ENCODE measurements at regions not wholly inside any gene's neighbourhood (a gene's known extent, or its start where the extent isn't known, plus 50 kb on each side); places are given as distances from the start of the nearest gene placed in this dataset.

DNA sequence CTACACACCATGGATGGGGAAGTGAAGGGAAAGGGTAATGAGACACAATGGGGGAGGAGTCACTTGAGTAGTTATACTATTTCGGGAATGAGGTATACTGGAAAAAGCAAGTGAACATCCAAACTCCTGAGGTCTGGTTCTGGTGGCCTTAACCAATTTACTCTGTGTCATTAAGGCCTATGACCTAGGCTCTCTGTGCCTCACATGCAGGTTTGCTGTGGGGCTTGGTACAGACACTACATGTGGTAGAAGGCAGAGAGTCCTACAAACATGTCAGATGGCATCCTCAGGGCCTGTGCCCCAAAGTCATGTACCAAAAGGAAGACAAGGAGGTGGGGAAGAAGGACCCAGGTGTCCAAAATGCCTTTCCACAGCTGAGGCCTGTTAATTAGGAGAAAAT, 98.9 kb downstream of the TRIM29 start:
- no peak for TF ChIP-seq EZH2 (IDR thresholded peaks at IDR 0.05; ENCODE audit: low read depth, unreplicated experiment)
- TF ChIP-seq POLR2AphosphoS5 (IDR thresholded peaks at IDR 0.05; ENCODE audit: low read depth): no peak
- TF ChIP-seq, protein P1, sequence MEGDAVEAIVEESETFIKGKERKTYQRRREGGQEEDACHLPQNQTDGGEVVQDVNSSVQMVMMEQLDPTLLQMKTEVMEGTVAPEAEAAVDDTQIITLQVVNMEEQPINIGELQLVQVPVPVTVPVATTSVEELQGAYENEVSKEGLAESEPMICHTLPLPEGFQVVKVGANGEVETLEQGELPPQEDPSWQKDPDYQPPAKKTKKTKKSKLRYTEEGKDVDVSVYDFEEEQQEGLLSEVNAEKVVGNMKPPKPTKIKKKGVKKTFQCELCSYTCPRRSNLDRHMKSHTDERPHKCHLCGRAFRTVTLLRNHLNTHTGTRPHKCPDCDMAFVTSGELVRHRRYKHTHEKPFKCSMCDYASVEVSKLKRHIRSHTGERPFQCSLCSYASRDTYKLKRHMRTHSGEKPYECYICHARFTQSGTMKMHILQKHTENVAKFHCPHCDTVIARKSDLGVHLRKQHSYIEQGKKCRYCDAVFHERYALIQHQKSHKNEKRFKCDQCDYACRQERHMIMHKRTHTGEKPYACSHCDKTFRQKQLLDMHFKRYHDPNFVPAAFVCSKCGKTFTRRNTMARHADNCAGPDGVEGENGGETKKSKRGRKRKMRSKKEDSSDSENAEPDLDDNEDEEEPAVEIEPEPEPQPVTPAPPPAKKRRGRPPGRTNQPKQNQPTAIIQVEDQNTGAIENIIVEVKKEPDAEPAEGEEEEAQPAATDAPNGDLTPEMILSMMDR (conservative IDR thresholded peaks at IDR 0.05; ENCODE audit: low read depth in 2 of 2): no peak
- no peak for TF ChIP-seq JUNB (IDR thresholded peaks at IDR 0.05; ENCODE audit: unreplicated experiment)
- TF ChIP-seq EZH2phosphoT487 (IDR thresholded peaks at IDR 0.05; ENCODE audit: unreplicated experiment): no peak
- no peak for TF ChIP-seq STAT1 (IDR thresholded peaks at IDR 0.05; ENCODE audit: unreplicated experiment)
- TF ChIP-seq, protein P2, sequence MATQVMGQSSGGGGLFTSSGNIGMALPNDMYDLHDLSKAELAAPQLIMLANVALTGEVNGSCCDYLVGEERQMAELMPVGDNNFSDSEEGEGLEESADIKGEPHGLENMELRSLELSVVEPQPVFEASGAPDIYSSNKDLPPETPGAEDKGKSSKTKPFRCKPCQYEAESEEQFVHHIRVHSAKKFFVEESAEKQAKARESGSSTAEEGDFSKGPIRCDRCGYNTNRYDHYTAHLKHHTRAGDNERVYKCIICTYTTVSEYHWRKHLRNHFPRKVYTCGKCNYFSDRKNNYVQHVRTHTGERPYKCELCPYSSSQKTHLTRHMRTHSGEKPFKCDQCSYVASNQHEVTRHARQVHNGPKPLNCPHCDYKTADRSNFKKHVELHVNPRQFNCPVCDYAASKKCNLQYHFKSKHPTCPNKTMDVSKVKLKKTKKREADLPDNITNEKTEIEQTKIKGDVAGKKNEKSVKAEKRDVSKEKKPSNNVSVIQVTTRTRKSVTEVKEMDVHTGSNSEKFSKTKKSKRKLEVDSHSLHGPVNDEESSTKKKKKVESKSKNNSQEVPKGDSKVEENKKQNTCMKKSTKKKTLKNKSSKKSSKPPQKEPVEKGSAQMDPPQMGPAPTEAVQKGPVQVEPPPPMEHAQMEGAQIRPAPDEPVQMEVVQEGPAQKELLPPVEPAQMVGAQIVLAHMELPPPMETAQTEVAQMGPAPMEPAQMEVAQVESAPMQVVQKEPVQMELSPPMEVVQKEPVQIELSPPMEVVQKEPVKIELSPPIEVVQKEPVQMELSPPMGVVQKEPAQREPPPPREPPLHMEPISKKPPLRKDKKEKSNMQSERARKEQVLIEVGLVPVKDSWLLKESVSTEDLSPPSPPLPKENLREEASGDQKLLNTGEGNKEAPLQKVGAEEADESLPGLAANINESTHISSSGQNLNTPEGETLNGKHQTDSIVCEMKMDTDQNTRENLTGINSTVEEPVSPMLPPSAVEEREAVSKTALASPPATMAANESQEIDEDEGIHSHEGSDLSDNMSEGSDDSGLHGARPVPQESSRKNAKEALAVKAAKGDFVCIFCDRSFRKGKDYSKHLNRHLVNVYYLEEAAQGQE (IDR thresholded peaks at IDR 0.05; ENCODE audit: unreplicated experiment): no peak
- no peak for TF ChIP-seq CREB1 (CRISPR knock-in tag; IDR thresholded peaks at IDR 0.05; ENCODE audit: low read depth)
- TF ChIP-seq, protein P3, sequence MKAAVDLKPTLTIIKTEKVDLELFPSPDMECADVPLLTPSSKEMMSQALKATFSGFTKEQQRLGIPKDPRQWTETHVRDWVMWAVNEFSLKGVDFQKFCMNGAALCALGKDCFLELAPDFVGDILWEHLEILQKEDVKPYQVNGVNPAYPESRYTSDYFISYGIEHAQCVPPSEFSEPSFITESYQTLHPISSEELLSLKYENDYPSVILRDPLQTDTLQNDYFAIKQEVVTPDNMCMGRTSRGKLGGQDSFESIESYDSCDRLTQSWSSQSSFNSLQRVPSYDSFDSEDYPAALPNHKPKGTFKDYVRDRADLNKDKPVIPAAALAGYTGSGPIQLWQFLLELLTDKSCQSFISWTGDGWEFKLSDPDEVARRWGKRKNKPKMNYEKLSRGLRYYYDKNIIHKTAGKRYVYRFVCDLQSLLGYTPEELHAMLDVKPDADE (IDR thresholded peaks at IDR 0.05): no peak
